SK-N-SH (cell line): ENCODE measurements at regions not wholly inside any gene's neighbourhood (a gene's known extent, or its start where the extent isn't known, plus 50 kb on each side); places are given as distances from the start of the nearest gene placed in this dataset.

Experiments
- CTCF ChIA-PET: fragments of 300-600, 350-600 bp; formaldehyde crosslinking; extraction: SDS; loops from one replicate; lab custom pipeline; 2021; lab: Yijun Ruan, JAX
- POLR2A ChIA-PET: fragments of 350-600 bp; sonication (Branson Sonifier 250); formaldehyde crosslinking; extraction: SDS; loops from one replicate; lab custom pipeline; 2020; ENCODE audit warnings: antibody characterized with exemption, inconsistent platforms; lab: Yijun Ruan, JAX
- DNase-seq: peaks from one replicate; pipeline ENCODE4 v3.0.0; 2012
- H2AFZ ChIP-seq: fragments of 200-600 bp; sonication (generic); 2 replicates; pipeline ENCODE4 v1.8.1; 2016; ENCODE audit warnings: antibody characterized with exemption, mild to moderate bottlenecking, low read depth
- H3F3A ChIP-seq: fragments of 200-600 bp; sonication (generic); replicated peaks from 2 replicates; pipeline ENCODE3; 2016; ENCODE audit warnings: antibody characterized with exemption, mild to moderate bottlenecking; ENCODE audit not compliant: insufficient read depth
- H3K27ac ChIP-seq, 2 experiments: fragments of 200-500 bp in 1 of 2; fragments of 200-600 bp in 1 of 2; sonication (Bioruptor generic) in 1 of 2; sonication (generic), shearing (Covaris generic) in 1 of 2; 2 replicates each; pipeline versions ENCODE4 v1.5.1 to v1.6.1; 2014 to 2016; ENCODE audit warnings: low read depth in 2 of 2, inconsistent platforms in 1 of 2, low read length in 1 of 2, mild to moderate bottlenecking in 1 of 2, mixed read lengths in 1 of 2
- H3K27me3 ChIP-seq: fragments of 200-600 bp; sonication (generic), shearing (Covaris generic); 2 replicates; pipeline ENCODE4 v1.6.1; 2016; ENCODE audit warnings: mixed run types; ENCODE audit not compliant: insufficient read depth
- H3K36me3 ChIP-seq, 2 experiments: fragments of 200-500 bp in 1 of 2; fragments of 200-600 bp in 1 of 2; sonication (Bioruptor generic) in 1 of 2; sonication (generic) in 1 of 2; replicated peaks in 1 of 2; 2 replicates each; pipeline versions ENCODE3 to v1.5.1; 2014 to 2016; ENCODE audit warnings: low read length in 1 of 2, mild to moderate bottlenecking in 1 of 2; ENCODE audit not compliant: insufficient read depth in 2 of 2, control insufficient read depth in 1 of 2
- H3K4me1 ChIP-seq, 2 experiments: fragments of 200-500 bp in 1 of 2; fragments of 200-600 bp in 1 of 2; sonication (Bioruptor generic) in 1 of 2; sonication (generic), shearing (Covaris generic) in 1 of 2; 2 replicates each; pipeline versions ENCODE4 v1.5.1 to v1.6.1; 2014 to 2016; ENCODE audit warnings: low read depth in 1 of 2, low read length in 1 of 2, mixed run types in 1 of 2; ENCODE audit not compliant: insufficient read depth in 2 of 2, control insufficient read depth in 1 of 2
- H3K4me2 ChIP-seq: fragments of 200-600 bp; sonication (generic), shearing (Covaris generic); 2 replicates; pipeline ENCODE4 v1.6.1; 2017; ENCODE audit warnings: mixed run types
- H3K4me3 ChIP-seq, 2 experiments: fragments of 200-500 bp in 1 of 2; fragments of 200-600 bp in 1 of 2; sonication (Bioruptor generic) in 1 of 2; sonication (generic), shearing (Covaris generic) in 1 of 2; 2 replicates each; pipeline versions ENCODE4 v1.5.1 to v1.8.1; 2014 to 2016; ENCODE audit warnings: low read depth in 2 of 2, inconsistent platforms in 1 of 2, low read length in 1 of 2, mild to moderate bottlenecking in 1 of 2, mixed read lengths in 1 of 2, moderate library complexity in 1 of 2
- H3K79me2 ChIP-seq: fragments of 200-600 bp; sonication (generic); 2 replicates; pipeline ENCODE4 v1.8.1; 2017; ENCODE audit warnings: mild to moderate bottlenecking; ENCODE audit not compliant: insufficient read depth
- H3K9ac ChIP-seq: fragments of 200-600 bp; sonication (generic); 2 replicates; pipeline ENCODE4 v1.6.1; 2017; ENCODE audit warnings: mixed run types
- H3K9me2 ChIP-seq: fragments of 200-600 bp; sonication (generic); 2 replicates; pipeline ENCODE4 v1.6.1; 2017; ENCODE audit warnings: mixed run types
- H3K9me3 ChIP-seq: fragments of 200-600 bp; sonication (generic); 2 replicates; pipeline ENCODE4 v1.6.1; 2017; ENCODE audit warnings: mixed run types, mild to moderate bottlenecking, moderate library complexity
- H4K20me1 ChIP-seq: fragments of 200-600 bp; sonication (generic); 2 replicates; pipeline ENCODE4 v1.6.1; 2017; ENCODE audit warnings: mild to moderate bottlenecking, mixed run types; ENCODE audit not compliant: insufficient read depth
- CHD2 ChIP-seq: fragments of 150-350 bp; IDR thresholded peaks from 2 replicates; pipeline ENCODE4 v1.6.1; 2018; ENCODE audit warnings: low read length; ENCODE audit not compliant: partially characterized antibody
- EZH2phosphoT487 ChIP-seq: fragments of 200-600 bp; sonication (generic); IDR thresholded peaks from 2 replicates; pipeline ENCODE4 v1.6.1; 2017; ENCODE audit warnings: low read depth, mixed run types, mild to moderate bottlenecking, antibody characterized with exemption, moderate library complexity, borderline replicate concordance
- GATA2 ChIP-seq: sonication (generic); formaldehyde crosslinking; IDR thresholded peaks from 2 replicates; pipeline ENCODE4 v1.5.0; 2020; ENCODE audit warnings: mild to moderate bottlenecking, missing genetic modification reagents
- IRF3 ChIP-seq: fragments of 150-350 bp; IDR thresholded peaks from 2 replicates; pipeline ENCODE4 v1.6.1; 2016; ENCODE audit warnings: mild to moderate bottlenecking, low read depth, low read length
- JUND ChIP-seq: IDR thresholded peaks from 2 replicates; pipeline ENCODE4 v1.4.0; 2012
- MAX ChIP-seq: IDR thresholded peaks from 2 replicates; pipeline ENCODE4 v1.4.0; 2012; ENCODE audit warnings: low read depth
- MEF2A ChIP-seq: IDR thresholded peaks from 2 replicates; pipeline ENCODE4 v1.4.0; 2012; ENCODE audit warnings: low read depth, borderline replicate concordance
- MXI1 ChIP-seq: IDR thresholded peaks from 2 replicates; pipeline ENCODE4 v1.6.1; 2012; ENCODE audit warnings: mild to moderate bottlenecking, low read depth, low read length, improper control_type of control experiment
- POLR2AphosphoS5 ChIP-seq: IDR thresholded peaks from 2 replicates; pipeline ENCODE4 v1.6.1; 2012; ENCODE audit warnings: low read depth, low read length
- RCOR1 ChIP-seq: fragments of 150-350 bp; IDR thresholded peaks from 2 replicates; pipeline ENCODE4 v1.6.1; 2017; ENCODE audit warnings: antibody characterized with exemption, low read length
- REST ChIP-seq: IDR thresholded peaks from 2 replicates; pipeline ENCODE4 v1.6.1; 2012; ENCODE audit warnings: mild to moderate bottlenecking, low read depth, low read length, moderate library complexity
- SIN3A ChIP-seq: IDR thresholded peaks from 2 replicates; pipeline ENCODE4 v1.6.1; 2012; ENCODE audit warnings: low read depth, mild to moderate bottlenecking, low read length, moderate library complexity, borderline replicate concordance
- TEAD4 ChIP-seq: IDR thresholded peaks from 2 replicates; pipeline ENCODE4 v1.4.0; 2012; ENCODE audit warnings: mild to moderate bottlenecking, borderline replicate concordance; ENCODE audit not compliant: insufficient read depth
- USF1 ChIP-seq: IDR thresholded peaks from 2 replicates; pipeline ENCODE4 v1.4.0; 2012; ENCODE audit warnings: low read depth, borderline replicate concordance
- ZBTB33 ChIP-seq: IDR thresholded peaks from 2 replicates; pipeline ENCODE4 v1.4.0; 2012; ENCODE audit warnings: low read depth, borderline replicate concordance
- WGBS: methylation state at CpG from one replicate; pipeline ENCODE4 v1.1.6; 2017; ENCODE audit warnings: low lambda C conversion rate; 5-methylcytosine and 5-hydroxymethylcytosine counted together

GRCh38 chr17:70251706-70252105 is 82.4 kb downstream of the KCNJ2 start:
- no peaks in the 10 kb centered on the region for H3K27me3 ChIP-seq
- H2AFZ ChIP-seq, result no peak overlapping the region
- ChIA-PET CTCF (interaction anchor here (1.3 kb wide), 1 partner anchor 43 kb away, joined by 3 read pairs; no protein-coding TSS in a partner anchor), POLR2A (no interaction called here)
- no peaks in the 10 kb centered on the region for H3F3A ChIP-seq
- no peak overlapping the region for H3K27ac ChIP-seq
- no peaks in the 10 kb centered on the region for H3K36me3 ChIP-seq
- H3K4me2 ChIP-seq, result no peak overlapping the region
- H3K4me3 ChIP-seq, result no peak overlapping the region
- TF ChIP-seq RCOR1, result no peak
- no peak for TF ChIP-seq GATA2 (CRISPR knock-in tag)
- TF ChIP-seq TEAD4, result no peak
- TF ChIP-seq EZH2phosphoT487, result no peak
- TF ChIP-seq IRF3, result no peak
- no peak for TF ChIP-seq ZBTB33
- TF ChIP-seq JUND, result no peak
- no peak for TF ChIP-seq USF1
- TF ChIP-seq MXI1, result no peak
- TF ChIP-seq REST, result no peak
- TF ChIP-seq POLR2AphosphoS5, result no peak
- TF ChIP-seq MAX, result no peak
- TF ChIP-seq CHD2, result no peak
- no peak for TF ChIP-seq MEF2A
- no peak for TF ChIP-seq SIN3A
- no peaks in the 10 kb centered on the region for H3K4me1 ChIP-seq
- H3K79me2 ChIP-seq, result no peaks in the 10 kb centered on the region
- no peaks in the 10 kb centered on the region for H3K9me3 ChIP-seq
- H4K20me1 ChIP-seq, result no peaks in the 10 kb centered on the region
- H3K9me2 ChIP-seq, result no peaks in the 10 kb centered on the region
- no peak overlapping the region for H3K9ac ChIP-seq
- 39% methylated on average over 2 of the region's 2 CpGs for WGBS
- no peak for DNase-seq
